Left lung (tissue), 4 donors: ENCODE measurements at regions not wholly inside any gene's neighbourhood (a gene's known extent, or its start where the extent isn't known, plus 50 kb on each side); places are given as distances from the start of the nearest gene placed in this dataset.

Experiments used
- ATAC-seq: fragments of 200-7000 bp; cut with Tn5 transposase; one replicate; pipeline ENCODE4 v1.9.1; 2020; ENCODE audit warnings: moderate library complexity
- DNase-seq, 4 donors: peaks; one replicate each; pipeline ENCODE4 v3.0.0-alpha.2; 2013 to 2020
- H3K27ac ChIP-seq, 2 donors: fragments of 200-600 bp; sonication (generic) in 1 of 2; one replicate each; pipeline versions ENCODE4 v1.5.0 to v1.8.0; 2020 to 2021
- H3K27me3 ChIP-seq, 2 donors: fragments of 200-600 bp; sonication (generic) in 1 of 2; one replicate each; pipeline versions ENCODE4 v1.5.0 to v1.8.0; 2020 to 2021
- H3K36me3 ChIP-seq, 2 donors: fragments of 200-600 bp; sonication (generic) in 1 of 2; one replicate each; pipeline versions ENCODE4 v1.5.0 to v1.8.0; 2020 to 2021
- H3K4me1 ChIP-seq, 2 donors: fragments of 200-600 bp; one replicate each; pipeline ENCODE4 v1.8.0; 2021
- H3K4me3 ChIP-seq, 2 donors: fragments of 200-600 bp; sonication (generic) in 1 of 2; one replicate each; pipeline versions ENCODE4 v1.5.0 to v1.8.0; 2020 to 2021; ENCODE audit warnings: mild to moderate bottlenecking in 1 of 2
- H3K9me3 ChIP-seq, 2 donors: fragments of 200-600 bp; sonication (generic) in 1 of 2; one replicate each; pipeline versions ENCODE4 v1.5.0 to v1.8.0; 2020 to 2021
- CTCF ChIP-seq, 2 donors: fragments of 200-600 bp; sonication (generic) in 1 of 2; IDR thresholded peaks; one replicate each; pipeline versions ENCODE4 v1.5.0 to v1.8.0; 2021; ENCODE audit warnings: antibody characterized with exemption in 2 of 2
- intact Hi-C, 2 donors: fragments of 100-400 bp; cut with DNase I; formaldehyde crosslinking; loops; one replicate each; pipeline versions ENCODE4 v1.11.2 to v1.14.2; 2022
- donor health status: DM: no; HTN: yes; CAD: no.
- donor health status: DM: no; HTN: no; CAD: no.

GRCh38 chr17:34765291-34765690, 185.9 kb downstream of the TMEM132E start:
- intact Hi-C loops: no loop called here
- H3K4me1 ChIP-seq: no peaks in the 10 kb centered on the region
- no peak for DNase-seq
- no peak for TF ChIP-seq CTCF (IDR thresholded peaks at IDR 0.05)
- ATAC-seq: no peak
- H3K27ac ChIP-seq: no peak overlapping the region
- no peaks in the 10 kb centered on the region for H3K36me3 ChIP-seq
- H3K27me3 ChIP-seq: peaks cover 0 to 6% of the 10 kb centered on the region in 2 donors
- H3K9me3 ChIP-seq: no peaks in the 10 kb centered on the region
- no peak overlapping the region for H3K4me3 ChIP-seq

- no peak for TF ChIP-seq CTCF (IDR thresholded peaks at IDR 0.05)
- peaks cover 0 to 6% of the 10 kb centered on the region in 2 donors for H3K27me3 ChIP-seq
- no peaks in the 10 kb centered on the region for H3K9me3 ChIP-seq
- ATAC-seq (no peak), DNase-seq (no peak)
- H3K4me1 ChIP-seq: no peaks in the 10 kb centered on the region
- H3K4me3 ChIP-seq: no peak overlapping the region
- H3K36me3 ChIP-seq: no peaks in the 10 kb centered on the region
- intact Hi-C loops: no loop called here
- H3K27ac ChIP-seq: no peak overlapping the region
These were observed 185.3 kb downstream of the TMEM132E start for GRCh38 chr17:34764716-34765115.

- Histone ChIP-seq H3K27me3 (peaks cover 0 to 6% of the 10 kb centered on the region in 2 donors), H3K4me3 (no peak overlapping the region), H3K36me3 (no peaks in the 10 kb centered on the region), H3K4me1 (no peaks in the 10 kb centered on the region), H3K27ac (no peak overlapping the region), H3K9me3 (no peaks in the 10 kb centered on the region)
- no peak for ATAC-seq
- no peak for DNase-seq
- no peak for TF ChIP-seq CTCF (IDR thresholded peaks at IDR 0.05)
- intact Hi-C loops: no loop called here
These were observed 184.6 kb downstream of the TMEM132E start for GRCh38 chr17:34763728-34764665.

GRCh38 chr17:34762078-34762477, 182.7 kb downstream of the TMEM132E start:
- H3K4me1 ChIP-seq: no peaks in the 10 kb centered on the region
- no peak overlapping the region for H3K27ac ChIP-seq
- H3K9me3 ChIP-seq: no peaks in the 10 kb centered on the region
- DNase-seq (no peak), ATAC-seq (no peak)
- no peak for TF ChIP-seq CTCF (IDR thresholded peaks at IDR 0.05)
- peaks cover 0 to 6% of the 10 kb centered on the region in 2 donors for H3K27me3 ChIP-seq
- H3K36me3 ChIP-seq: no peaks in the 10 kb centered on the region
- H3K4me3 ChIP-seq: no peak overlapping the region
- intact Hi-C loops: no loop called here

GRCh38 chr17:34761646-34762045, 182.3 kb downstream of the TMEM132E start:
- H3K4me1 ChIP-seq: no peaks in the 10 kb centered on the region
- DNase-seq: no peak
- ATAC-seq: no peak
- peaks cover 0 to 6% of the 10 kb centered on the region in 2 donors for H3K27me3 ChIP-seq
- no peak overlapping the region for H3K4me3 ChIP-seq
- H3K9me3 ChIP-seq: no peaks in the 10 kb centered on the region
- intact Hi-C loops: no loop called here
- no peaks in the 10 kb centered on the region for H3K36me3 ChIP-seq
- TF ChIP-seq CTCF (IDR thresholded peaks at IDR 0.05): no peak
- H3K27ac ChIP-seq: no peak overlapping the region
